ENCODE measurements at regions not wholly inside any gene's neighbourhood (a gene's known extent, or its start where the extent isn't known, plus 50 kb on each side); places are given as distances from the start of the nearest gene placed in this dataset.

GRCh38 chr4:112776535-112776934 lies 139.6 kb downstream of the LARP7 start:
- no peaks in the 10 kb centered on the region for H3K27me3 ChIP-seq (ENCODE audit: control insufficient read depth, insufficient read depth, low read length)
- no peak for DNase-seq (ENCODE audit: low read depth)
- H3K4me3 ChIP-seq (ENCODE audit: low read depth, low read length): no peak overlapping the region
- no peaks in the 10 kb centered on the region for H3K36me3 ChIP-seq (ENCODE audit: control insufficient read depth, insufficient read depth, low read length)
- TF ChIP-seq CTCF (IDR thresholded peaks at IDR 0.05; ENCODE audit: insufficient read depth, low read length, poor library complexity, severe bottlenecking): no peak

GRCh38 chr4:112778520-112778919 lies 141.6 kb downstream of the LARP7 start:
- Histone ChIP-seq H3K4me3 (ENCODE audit: low read depth, low read length) (no peak overlapping the region), H3K27me3 (ENCODE audit: control insufficient read depth, insufficient read depth, low read length) (no peaks in the 10 kb centered on the region), H3K36me3 (ENCODE audit: control insufficient read depth, insufficient read depth, low read length) (no peaks in the 10 kb centered on the region)
- DNase-seq (ENCODE audit: low read depth): no peak
- no peak for TF ChIP-seq CTCF (IDR thresholded peaks at IDR 0.05; ENCODE audit: insufficient read depth, low read length, poor library complexity, severe bottlenecking)

- H3K4me3 ChIP-seq (ENCODE audit: low read depth, low read length): no peak overlapping the region
- DNase-seq (ENCODE audit: low read depth): no peak
- no peaks in the 10 kb centered on the region for H3K27me3 ChIP-seq (ENCODE audit: control insufficient read depth, insufficient read depth, low read length)
- H3K36me3 ChIP-seq (ENCODE audit: control insufficient read depth, insufficient read depth, low read length): no peaks in the 10 kb centered on the region
- TF ChIP-seq CTCF (IDR thresholded peaks at IDR 0.05; ENCODE audit: insufficient read depth, low read length, poor library complexity, severe bottlenecking): no peak
These were observed 156.1 kb downstream of the LARP7 start for GRCh38 chr4:112793033-112793432.

GRCh38 chr4:112800001-112800400 lies 163.1 kb downstream of the LARP7 start:
- H3K4me3 ChIP-seq (ENCODE audit: low read depth, low read length): no peak overlapping the region
- H3K27me3 ChIP-seq (ENCODE audit: control insufficient read depth, insufficient read depth, low read length): no peaks in the 10 kb centered on the region
- DNase-seq (ENCODE audit: low read depth): no peak
- no peak for TF ChIP-seq CTCF (IDR thresholded peaks at IDR 0.05; ENCODE audit: insufficient read depth, low read length, poor library complexity, severe bottlenecking)
- H3K36me3 ChIP-seq (ENCODE audit: control insufficient read depth, insufficient read depth, low read length): no peaks in the 10 kb centered on the region

GRCh38 chr4:112801341-112801740 lies 164.4 kb downstream of the LARP7 start:
- no peak for TF ChIP-seq CTCF (IDR thresholded peaks at IDR 0.05; ENCODE audit: insufficient read depth, low read length, poor library complexity, severe bottlenecking)
- H3K36me3 ChIP-seq (ENCODE audit: control insufficient read depth, insufficient read depth, low read length): no peaks in the 10 kb centered on the region

GRCh38 chr4:112802780-112803179 lies 165.8 kb downstream of the LARP7 start:
- DNase-seq (ENCODE audit: low read depth): no peak
- H3K4me3 ChIP-seq (ENCODE audit: low read depth, low read length): no peak overlapping the region
- no peak for TF ChIP-seq CTCF (IDR thresholded peaks at IDR 0.05; ENCODE audit: insufficient read depth, low read length, poor library complexity, severe bottlenecking)

More at GRCh38 chr4:112801341-112801740, 164.4 kb downstream of the LARP7 start:
- H3K4me3 ChIP-seq (ENCODE audit: low read depth, low read length): no peak overlapping the region
- H3K27me3 ChIP-seq (ENCODE audit: control insufficient read depth, insufficient read depth, low read length): no peaks in the 10 kb centered on the region
- no peak for DNase-seq (ENCODE audit: low read depth)

More at GRCh38 chr4:112802780-112803179, 165.8 kb downstream of the LARP7 start:
- no peaks in the 10 kb centered on the region for H3K27me3 ChIP-seq (ENCODE audit: control insufficient read depth, insufficient read depth, low read length)
- no peaks in the 10 kb centered on the region for H3K36me3 ChIP-seq (ENCODE audit: control insufficient read depth, insufficient read depth, low read length)

Data from kidney epithelial cell (primary cell).